ENCODE measurements at regions not wholly inside any gene's neighbourhood (a gene's known extent, or its start where the extent isn't known, plus 50 kb on each side); places are given as distances from the start of the nearest gene placed in this dataset.

GRCh38 chr6:148177589-148178233, 164.9 kb upstream of the SASH1 start:
- peak; percentile 52 for DNase-seq

- DNase-seq, result no peak
Measured at GRCh38 chr6:148179786-148180185, 162.9 kb upstream of the SASH1 start.

GRCh38 chr6:148182378-148182777, 160.3 kb upstream of the SASH1 start:
- no peak for DNase-seq

- DNase-seq, result no peak
Measured at GRCh38 chr6:148183776-148184175, 158.9 kb upstream of the SASH1 start.

- DNase-seq, result no peak
Measured at GRCh38 chr6:148186916-148187315, 155.7 kb upstream of the SASH1 start.

GRCh38 chr6:148192310-148192709, 150.3 kb upstream of the SASH1 start:
- DNase-seq, result no peak

- no peak for DNase-seq
Measured at GRCh38 chr6:148193063-148193680, 149.5 kb upstream of the SASH1 start.

- no peak for DNase-seq
Measured at GRCh38 chr6:148195511-148195910, 147.1 kb upstream of the SASH1 start.

- DNase-seq, result no peak
Measured at GRCh38 chr6:148199584-148199983, 143.1 kb upstream of the SASH1 start.

GRCh38 chr6:148200293-148200692, 142.3 kb upstream of the SASH1 start:
- no peak for DNase-seq

- no peak for DNase-seq
Measured at GRCh38 chr6:148200781-148201180, 141.9 kb upstream of the SASH1 start.

GRCh38 chr6:148203281-148203925, 139.2 kb upstream of the SASH1 start:
- no peak for DNase-seq

- peak; percentile 34 for DNase-seq
Measured at GRCh38 chr6:148203970-148204369, 138.7 kb upstream of the SASH1 start.

GRCh38 chr6:148208298-148208697, 134.3 kb upstream of the SASH1 start:
- no peak for DNase-seq

GRCh38 chr6:148211777-148212324, 130.8 kb upstream of the SASH1 start:
- no peak for DNase-seq

GRCh38 chr6:148212366-148212765, 130.3 kb upstream of the SASH1 start:
- DNase-seq, result no peak

GRCh38 chr6:148213366-148213765, 129.3 kb upstream of the SASH1 start:
- no peak for DNase-seq

- no peak for DNase-seq
Measured at GRCh38 chr6:148214667-148215066, 128.0 kb upstream of the SASH1 start.

- DNase-seq, result no peak
Measured at GRCh38 chr6:148217051-148217450, 125.6 kb upstream of the SASH1 start.

GRCh38 chr6:148217921-148218320, 124.7 kb upstream of the SASH1 start:
- no peak for DNase-seq

GRCh38 chr6:148218542-148219258, 123.9 kb upstream of the SASH1 start:
- DNase-seq, result no peak

- DNase-seq, result no peak
Measured at GRCh38 chr6:148221196-148221979, 121.2 kb upstream of the SASH1 start.

GRCh38 chr6:148222376-148222775, 120.3 kb upstream of the SASH1 start:
- DNase-seq, result no peak

Data from CD4-positive, alpha-beta T cell treated with Interleukin-17A for 4 hours (primary cell).